HepG2 (cell line): ENCODE measurements at regions not wholly inside any gene's neighbourhood (a gene's known extent, or its start where the extent isn't known, plus 50 kb on each side); places are given as distances from the start of the nearest gene placed in this dataset.

Experiments used
- ATF5 ChIP-seq: sonication (generic); formaldehyde crosslinking; IDR thresholded peaks from 2 replicates; pipeline ENCODE4 v1.4.0; 2020; ENCODE audit warnings: mild to moderate bottlenecking, low read depth, missing genetic modification reagents
- BRCA1 ChIP-seq: sonication (generic); formaldehyde crosslinking; IDR thresholded peaks from 2 replicates; pipeline ENCODE4 v1.4.0; 2020; ENCODE audit warnings: missing genetic modification reagents
- DDIT3 ChIP-seq: sonication (generic); formaldehyde crosslinking; IDR thresholded peaks from 2 replicates; pipeline ENCODE4 v1.4.0; 2020; ENCODE audit warnings: mild to moderate bottlenecking, missing genetic modification reagents
- FOXO1 ChIP-seq: sonication (generic); formaldehyde crosslinking; IDR thresholded peaks from 2 replicates; pipeline ENCODE4 v1.4.0; 2020; ENCODE audit warnings: missing genetic modification reagents
- GPBP1L1 ChIP-seq: sonication (generic); formaldehyde crosslinking; IDR thresholded peaks from 2 replicates; pipeline ENCODE4 v1.5.0; 2020; ENCODE audit warnings: mild to moderate bottlenecking, missing genetic modification reagents
- GTF2F1 ChIP-seq: fragments of 150-350 bp; IDR thresholded peaks from 2 replicates; pipeline ENCODE4 v1.6.1; 2014; ENCODE audit warnings: low read length
- HBP1 ChIP-seq: IDR thresholded peaks from 2 replicates; pipeline ENCODE4 v1.6.1; 2016; ENCODE audit warnings: low read depth, control low read depth
- HES4 ChIP-seq: sonication (generic); formaldehyde crosslinking; IDR thresholded peaks from 2 replicates; pipeline ENCODE4 v1.9.0; 2021; ENCODE audit warnings: mild to moderate bottlenecking, missing genetic modification reagents, borderline replicate concordance
- JUNB ChIP-seq: sonication (generic); formaldehyde crosslinking; IDR thresholded peaks from 2 replicates; pipeline ENCODE4 v1.8.0; 2022; ENCODE audit warnings: missing genetic modification reagents, mild to moderate bottlenecking, borderline replicate concordance
- NFIB ChIP-seq: sonication (generic); formaldehyde crosslinking; IDR thresholded peaks from 2 replicates; pipeline ENCODE4 v1.9.0; 2021; ENCODE audit warnings: missing genetic modification reagents, mild to moderate bottlenecking, borderline replicate concordance
- NFYB ChIP-seq: sonication (generic); formaldehyde crosslinking; IDR thresholded peaks from 2 replicates; pipeline ENCODE4 v1.4.0; 2020; ENCODE audit warnings: missing genetic modification reagents
- RARA ChIP-seq: IDR thresholded peaks from 2 replicates; pipeline ENCODE4 v1.6.1; 2016; ENCODE audit warnings: missing genetic modification reagents, missing compliant biosample characterization
- RXRA ChIP-seq: sonication (generic); formaldehyde crosslinking; IDR thresholded peaks from 2 replicates; pipeline ENCODE4 v1.5.1; 2020; ENCODE audit warnings: missing genetic modification reagents
- TSC22D2 ChIP-seq: sonication (generic); formaldehyde crosslinking; IDR thresholded peaks from 2 replicates; pipeline ENCODE4 v1.5.1; 2020; ENCODE audit warnings: missing genetic modification reagents, mild to moderate bottlenecking, borderline replicate concordance
- ZGPAT ChIP-seq: IDR thresholded peaks from 2 replicates; pipeline ENCODE4 v1.6.1; 2016; ENCODE audit warnings: mild to moderate bottlenecking
- ZNF318 ChIP-seq: sonication (generic); formaldehyde crosslinking; IDR thresholded peaks from 2 replicates; pipeline ENCODE4 v1.4.0; 2020; ENCODE audit warnings: mild to moderate bottlenecking, missing genetic modification reagents
- ZNF788 ChIP-seq: sonication (generic); formaldehyde crosslinking; IDR thresholded peaks from 2 replicates; pipeline ENCODE4 v1.5.0; 2020; ENCODE audit warnings: mild to moderate bottlenecking, missing genetic modification reagents, borderline replicate concordance

- TF ChIP-seq ZNF318 (CRISPR knock-in tag) (no peak), NFIB (CRISPR knock-in tag) (no peak), FOXO1 (CRISPR knock-in tag) (peak; percentile 86), RARA (CRISPR knock-in tag) (peak; percentile 93), HBP1 (no peak), ATF5 (CRISPR knock-in tag) (no peak), BRCA1 (no peak), GPBP1L1 (CRISPR knock-in tag) (no peak), TSC22D2 (no peak), JUNB (CRISPR knock-in tag) (no peak), ZNF788 (CRISPR knock-in tag) (peak; percentile 54; the same call in 1 of the 2 replicates), DDIT3 (CRISPR knock-in tag) (no peak), GTF2F1 (no peak), HES4 (CRISPR knock-in tag) (no peak), RXRA (peak; percentile 51; the same call in 1 of the 2 replicates), NFYB (CRISPR knock-in tag) (no peak), ZGPAT (CRISPR knock-in tag) (peak; percentile 51; the same call in 1 of the 2 replicates)
Observed at GRCh38 chr5:42875785-42876374, 64.2 kb upstream of the SELENOP start (continued).
